DOHH2 (cell line): ENCODE measurements at regions not wholly inside any gene's neighbourhood (a gene's known extent, or its start where the extent isn't known, plus 50 kb on each side); places are given as distances from the start of the nearest gene placed in this dataset.

ENCODE experiments used
- H3F3A ChIP-seq: fragments of 200-600 bp; sonication (generic), shearing (Covaris generic); 2 replicates; pipeline ENCODE4 v1.6.0; 2016; ENCODE audit warnings: antibody characterized with exemption, mild to moderate bottlenecking; ENCODE audit not compliant: control insufficient read depth, insufficient read depth
- H3K27ac ChIP-seq: fragments of 200-600 bp; sonication (generic); 2 replicates; pipeline ENCODE4 v1.5.1; 2014; ENCODE audit warnings: low read depth, mild to moderate bottlenecking, low read length, moderate library complexity
- H3K27me3 ChIP-seq: fragments of 200-600 bp; sonication (generic); 2 replicates; pipeline ENCODE4 v1.6.1; 2014; ENCODE audit warnings: mild to moderate bottlenecking, low read length, mixed read lengths; ENCODE audit not compliant: control insufficient read depth
- H3K36me3 ChIP-seq: fragments of 200-600 bp; sonication (generic); 2 replicates; pipeline ENCODE4 v1.6.1; 2014; ENCODE audit warnings: mild to moderate bottlenecking, low read length, moderate library complexity, mixed read lengths; ENCODE audit not compliant: control insufficient read depth
- H3K4me1 ChIP-seq: fragments of 200-600 bp; sonication (generic); 2 replicates; pipeline ENCODE4 v1.6.1; 2014; ENCODE audit warnings: mild to moderate bottlenecking, low read length, mixed read lengths; ENCODE audit not compliant: control insufficient read depth
- H3K4me2 ChIP-seq: fragments of 200-600 bp; sonication (generic); 2 replicates; pipeline ENCODE4 v1.6.0; 2014; ENCODE audit warnings: mild to moderate bottlenecking, low read length, moderate library complexity
- H3K4me3 ChIP-seq: fragments of 200-600 bp; sonication (generic); 2 replicates; pipeline ENCODE4 v1.5.1; 2014; ENCODE audit warnings: mild to moderate bottlenecking, low read length, mixed read lengths
- H3K79me2 ChIP-seq: fragments of 200-600 bp; sonication (generic); 2 replicates; pipeline ENCODE4 v1.6.1; 2014; ENCODE audit warnings: mild to moderate bottlenecking, low read length, mixed read lengths; ENCODE audit not compliant: control insufficient read depth
- H3K9me2 ChIP-seq: fragments of 200-600 bp; sonication (generic); replicated peaks from 2 replicates; pipeline ENCODE4 v1.6.1; 2014; ENCODE audit warnings: mild to moderate bottlenecking, low read length, mixed read lengths; ENCODE audit not compliant: control insufficient read depth
- H3K9me3 ChIP-seq: fragments of 200-600 bp; sonication (generic); 2 replicates; pipeline ENCODE4 v1.6.1; 2014; ENCODE audit warnings: antibody characterized with exemption, low read length, mixed read lengths; ENCODE audit not compliant: control insufficient read depth, insufficient read depth
- H4K20me1 ChIP-seq: fragments of 200-600 bp; sonication (generic); 2 replicates; pipeline ENCODE4 v1.6.0; 2014; ENCODE audit warnings: low read depth, mild to moderate bottlenecking, antibody characterized with exemption, low read length, moderate library complexity; ENCODE audit not compliant: control insufficient read depth, insufficient read depth
- CTCF ChIP-seq: fragments of 200-600 bp; sonication (generic); IDR thresholded peaks from one replicate; pipeline ENCODE4 v1.5.1; 2014; ENCODE audit warnings: antibody characterized with exemption, mild to moderate bottlenecking, low read depth, low read length; ENCODE audit not compliant: poor library complexity, severe bottlenecking
- EZH2phosphoT487 ChIP-seq: fragments of 200-600 bp; sonication (generic); IDR thresholded peaks from 2 replicates; pipeline ENCODE4 v1.6.1; 2017; ENCODE audit warnings: borderline replicate concordance, mild to moderate bottlenecking, antibody characterized with exemption, low read length, moderate library complexity, mixed read lengths

DNA sequence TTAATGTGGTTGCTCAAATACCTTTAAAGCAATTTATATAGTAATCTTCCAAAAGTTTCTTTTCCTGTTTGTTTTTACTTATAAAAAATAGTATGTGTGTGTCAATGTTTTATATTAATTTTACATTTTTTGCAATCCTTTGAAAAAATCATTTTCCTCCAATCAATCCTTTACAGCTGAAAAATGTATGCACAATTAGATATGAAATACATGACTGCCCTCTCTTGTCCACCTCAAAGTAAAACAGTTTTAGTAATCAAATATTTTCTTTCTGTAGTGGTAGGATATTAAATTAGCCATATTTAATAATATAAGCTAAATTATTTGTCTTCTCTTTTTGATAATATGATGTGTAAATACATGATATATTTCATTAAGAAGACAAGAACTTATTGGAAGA, 269.9 kb downstream of the ADAMTS20 start:
- TF ChIP-seq EZH2phosphoT487 (no peak), CTCF (no peak)
- Histone ChIP-seq H3F3A (no peaks in the 10 kb centered on the region), H3K79me2 (no peaks in the 10 kb centered on the region), H3K27me3 (0 out of 2 replicates have a peak, but pooled peaks cover 3% of the 10 kb centered on the region), H3K9me3 (no peaks in the 10 kb centered on the region), H3K27ac (no peak overlapping the region), H3K4me3 (no peak overlapping the region), H3K4me2 (no peak overlapping the region), H3K4me1 (peaks cover 5% of the 10 kb centered on the region; the same call in 1 of the 2 replicates), H3K9me2 (no peaks in the 10 kb centered on the region), H3K36me3 (no peaks in the 10 kb centered on the region), H4K20me1 (no peaks in the 10 kb centered on the region)

DNA sequence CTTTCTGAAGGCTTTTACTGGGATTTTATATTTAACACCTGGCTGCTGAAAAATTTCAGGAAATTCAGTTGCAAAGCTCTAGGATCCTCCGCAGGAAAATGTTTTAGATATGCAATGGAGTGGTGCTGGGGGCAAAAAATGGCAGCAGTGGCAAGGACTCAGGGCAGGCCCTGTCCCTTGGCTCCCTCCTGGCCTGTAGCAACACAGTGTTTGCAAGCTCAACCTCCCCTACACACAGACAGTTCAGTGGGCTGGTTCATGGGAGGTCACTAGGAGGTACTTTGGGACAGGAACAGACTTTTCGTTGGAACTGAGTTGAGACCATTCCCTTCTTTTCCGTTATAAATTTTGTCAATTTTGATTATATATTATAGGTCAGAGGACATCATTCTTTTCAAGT, 270.4 kb downstream of the ADAMTS20 start:
- H3K4me3 ChIP-seq = no peak overlapping the region
- H3K27ac ChIP-seq = no peak overlapping the region
- H3K4me1 ChIP-seq = peaks cover 5% of the 10 kb centered on the region; the same call in 1 of the 2 replicates
- H3K79me2 ChIP-seq = no peaks in the 10 kb centered on the region
- 0 out of 2 replicates have a peak, but pooled peaks cover 3% of the 10 kb centered on the region for H3K27me3 ChIP-seq
- no peaks in the 10 kb centered on the region for H3K9me2 ChIP-seq
- H3K36me3 ChIP-seq = no peaks in the 10 kb centered on the region
- no peaks in the 10 kb centered on the region for H3F3A ChIP-seq
- TF ChIP-seq EZH2phosphoT487 (no peak), CTCF (no peak)
- no peaks in the 10 kb centered on the region for H4K20me1 ChIP-seq
- H3K4me2 ChIP-seq = no peak overlapping the region
- no peaks in the 10 kb centered on the region for H3K9me3 ChIP-seq

GRCh38 chr12:43278541-43278832, 273.5 kb downstream of the ADAMTS20 start:
- no peaks in the 10 kb centered on the region for H3K9me3 ChIP-seq
- H3K4me2 ChIP-seq = no peak overlapping the region
- H3K79me2 ChIP-seq = no peaks in the 10 kb centered on the region
- H3K36me3 ChIP-seq = no peaks in the 10 kb centered on the region
- H3K27me3 ChIP-seq = 0 out of 2 replicates have a peak, but pooled peaks cover 3% of the 10 kb centered on the region
- no peaks in the 10 kb centered on the region for H4K20me1 ChIP-seq
- H3K9me2 ChIP-seq = no peaks in the 10 kb centered on the region
- peaks cover 5% of the 10 kb centered on the region; the same call in 1 of the 2 replicates for H3K4me1 ChIP-seq
- H3K27ac ChIP-seq = no peak overlapping the region
- TF ChIP-seq EZH2phosphoT487 (no peak), CTCF (no peak)
- H3K4me3 ChIP-seq = no peak overlapping the region
- H3F3A ChIP-seq = no peaks in the 10 kb centered on the region
